ENCODE measurements at regions not wholly inside any gene's neighbourhood (a gene's known extent, or its start where the extent isn't known, plus 50 kb on each side); places are given as distances from the start of the nearest gene placed in this dataset.
"Not testable (repeated sequence)": the region's sequence is repeated elsewhere in the genome, so short reads cannot be mapped to it uniquely, and the experiment has no call there.

- CTCF ChIA-PET, result interaction anchor here (0.5 kb wide), 1 partner anchor 34 kb away, joined by 7 read pairs; no protein-coding TSS in a partner anchor
- Mint-ChIP-seq H3K4me1 (no peaks in the 10 kb centered on the region), H3K27me3 (no peaks in the 10 kb centered on the region), H3K36me3 (ENCODE audit: low read depth) (no peaks in the 10 kb centered on the region), H3K27ac (no peak overlapping the region), H3K9me3 (peaks cover 6% of the 10 kb centered on the region), H3K4me3 (no peak overlapping the region)
- no peak for DNase-seq
- POLR2A ChIA-PET, result no interaction called here
These were observed 156.8 kb upstream of the STS start for GRCh38 chrX:6990552-6991193.

- Mint-ChIP-seq H3K27me3 (no peaks in the 10 kb centered on the region), H3K27ac (no peak overlapping the region), H3K4me1 (no peaks in the 10 kb centered on the region), H3K4me3 (no peak overlapping the region), H3K9me3 (peaks cover 4% of the 10 kb centered on the region), H3K36me3 (ENCODE audit: low read depth) (no peaks in the 10 kb centered on the region)
- no peak for DNase-seq
- CTCF ChIA-PET, result interaction anchor here (0.5 kb wide), 1 partner anchor 33 kb away, joined by 7 read pairs; no protein-coding TSS in a partner anchor
- POLR2A ChIA-PET, result no interaction called here
These were observed 157.7 kb upstream of the STS start for GRCh38 chrX:6989858-6990257.

- POLR2A ChIA-PET; H3K4me3 Mint-ChIP-seq; H3K27me3 Mint-ChIP-seq; H3K4me1 Mint-ChIP-seq; CTCF ChIA-PET; H3K36me3 Mint-ChIP-seq (ENCODE audit: low read depth); H3K27ac Mint-ChIP-seq; H3K9me3 Mint-ChIP-seq; DNase-seq: not testable (repeated sequence)
These were observed 158.8 kb upstream of the STS start for GRCh38 chrX:6988694-6989093.

GRCh38 chrX:6986915-6987314 lies 160.6 kb upstream of the STS start:
- CTCF ChIA-PET, result no interaction called here
- no peak overlapping the region for H3K4me3 Mint-ChIP-seq
- H3K27me3 Mint-ChIP-seq, result no peaks in the 10 kb centered on the region
- H3K9me3 Mint-ChIP-seq, result no peaks in the 10 kb centered on the region
- POLR2A ChIA-PET, result no interaction called here
- no peaks in the 10 kb centered on the region for H3K4me1 Mint-ChIP-seq
- H3K36me3 Mint-ChIP-seq (ENCODE audit: low read depth), result no peaks in the 10 kb centered on the region
- no peak for DNase-seq
- H3K27ac Mint-ChIP-seq, result no peak overlapping the region

- no peaks in the 10 kb centered on the region for H3K27me3 Mint-ChIP-seq
- H3K4me1 Mint-ChIP-seq, result no peaks in the 10 kb centered on the region
- no peaks in the 10 kb centered on the region for H3K36me3 Mint-ChIP-seq (ENCODE audit: low read depth)
- ChIA-PET POLR2A (no interaction called here), CTCF (no interaction called here)
- H3K4me3 Mint-ChIP-seq, result no peak overlapping the region
- no peak overlapping the region for H3K27ac Mint-ChIP-seq
- no peaks in the 10 kb centered on the region for H3K9me3 Mint-ChIP-seq
- DNase-seq, result no peak
These were observed 162.0 kb upstream of the STS start for GRCh38 chrX:6985537-6985936.

GRCh38 chrX:6983207-6983955 lies 164.1 kb upstream of the STS start:
- ChIA-PET POLR2A (no interaction called here), CTCF (no interaction called here)
- H3K27me3 Mint-ChIP-seq, result no peaks in the 10 kb centered on the region
- no peaks in the 10 kb centered on the region for H3K36me3 Mint-ChIP-seq (ENCODE audit: low read depth)
- H3K27ac Mint-ChIP-seq, result no peak overlapping the region
- H3K4me1 Mint-ChIP-seq, result no peaks in the 10 kb centered on the region
- no peaks in the 10 kb centered on the region for H3K9me3 Mint-ChIP-seq
- DNase-seq, result no peak
- H3K4me3 Mint-ChIP-seq, result no peak overlapping the region

- H3K36me3 Mint-ChIP-seq (ENCODE audit: low read depth), result no peaks in the 10 kb centered on the region
- no peak overlapping the region for H3K4me3 Mint-ChIP-seq
- ChIA-PET POLR2A (no interaction called here), CTCF (no interaction called here)
- DNase-seq, result no peak
- H3K27ac Mint-ChIP-seq, result no peak overlapping the region
- H3K9me3 Mint-ChIP-seq, result no peaks in the 10 kb centered on the region
- H3K4me1 Mint-ChIP-seq, result no peaks in the 10 kb centered on the region
- H3K27me3 Mint-ChIP-seq, result no peaks in the 10 kb centered on the region
These were observed 165.7 kb upstream of the STS start for GRCh38 chrX:6981718-6982406.

- Mint-ChIP-seq H3K9me3 (no peaks in the 10 kb centered on the region), H3K4me3 (no peak overlapping the region), H3K4me1 (no peaks in the 10 kb centered on the region), H3K27me3 (no peaks in the 10 kb centered on the region), H3K36me3 (ENCODE audit: low read depth) (no peaks in the 10 kb centered on the region), H3K27ac (no peak overlapping the region)
- ChIA-PET CTCF (no interaction called here), POLR2A (interaction anchor here (0.5 kb wide), 1 partner anchor 13 kb away, joined by 3 read pairs; no protein-coding TSS in a partner anchor)
- no peak for DNase-seq
These were observed 166.5 kb upstream of the STS start for GRCh38 chrX:6980981-6981380.

GRCh38 chrX:6968231-6968630 lies 179.3 kb upstream of the STS start:
- Mint-ChIP-seq H3K27ac (no peak overlapping the region), H3K4me1 (no peaks in the 10 kb centered on the region), H3K4me3 (no peak overlapping the region), H3K9me3 (no peaks in the 10 kb centered on the region), H3K27me3 (no peaks in the 10 kb centered on the region), H3K36me3 (ENCODE audit: low read depth) (no peaks in the 10 kb centered on the region)
- ChIA-PET CTCF (no interaction called here), POLR2A (no interaction called here)
- DNase-seq, result no peak

- H3K27me3 Mint-ChIP-seq, result no peaks in the 10 kb centered on the region
- DNase-seq, result no peak
- no peaks in the 10 kb centered on the region for H3K36me3 Mint-ChIP-seq (ENCODE audit: low read depth)
- ChIA-PET POLR2A (no interaction called here), CTCF (no interaction called here)
- no peak overlapping the region for H3K27ac Mint-ChIP-seq
- no peaks in the 10 kb centered on the region for H3K4me1 Mint-ChIP-seq
- no peaks in the 10 kb centered on the region for H3K9me3 Mint-ChIP-seq
- H3K4me3 Mint-ChIP-seq, result no peak overlapping the region
These were observed 181.8 kb upstream of the STS start for GRCh38 chrX:6965729-6966128.

- Mint-ChIP-seq H3K27me3 (no peaks in the 10 kb centered on the region), H3K4me1 (no peaks in the 10 kb centered on the region), H3K9me3 (no peaks in the 10 kb centered on the region), H3K27ac (no peak overlapping the region), H3K36me3 (ENCODE audit: low read depth) (no peaks in the 10 kb centered on the region), H3K4me3 (no peak overlapping the region)
- ChIA-PET POLR2A (no interaction called here), CTCF (no interaction called here)
- no peak for DNase-seq
These were observed 185.5 kb upstream of the STS start for GRCh38 chrX:6962006-6962355.

GRCh38 chrX:6961286-6962005 lies 186.1 kb upstream of the STS start:
- ChIA-PET CTCF (no interaction called here), POLR2A (no interaction called here)
- no peak overlapping the region for H3K4me3 Mint-ChIP-seq
- H3K36me3 Mint-ChIP-seq (ENCODE audit: low read depth), result no peaks in the 10 kb centered on the region
- no peak for DNase-seq
- H3K27me3 Mint-ChIP-seq, result no peaks in the 10 kb centered on the region
- H3K4me1 Mint-ChIP-seq, result no peaks in the 10 kb centered on the region
- H3K9me3 Mint-ChIP-seq, result no peaks in the 10 kb centered on the region
- no peak overlapping the region for H3K27ac Mint-ChIP-seq

- ChIA-PET CTCF (no interaction called here), POLR2A (no interaction called here)
- no peaks in the 10 kb centered on the region for H3K27me3 Mint-ChIP-seq
These were observed 188.5 kb upstream of the STS start for GRCh38 chrX:6959006-6959405.

More at GRCh38 chrX:6959006-6959405, 188.5 kb upstream of the STS start:
- no peak overlapping the region for H3K27ac Mint-ChIP-seq
- H3K4me1 Mint-ChIP-seq, result no peaks in the 10 kb centered on the region
- H3K36me3 Mint-ChIP-seq (ENCODE audit: low read depth), result no peaks in the 10 kb centered on the region
- no peak overlapping the region for H3K4me3 Mint-ChIP-seq
- DNase-seq, result no peak
- no peaks in the 10 kb centered on the region for H3K9me3 Mint-ChIP-seq

All from activated CD4-positive, alpha-beta T cell treated with anti-CD3 and anti-CD28 coated beads, Interleukin-2, amount 10 ng/mL, durations not matched to agents 7 days and 5 days (primary cell).